ENCODE measurements at regions not wholly inside any gene's neighbourhood (a gene's known extent, or its start where the extent isn't known, plus 50 kb on each side); places are given as distances from the start of the nearest gene placed in this dataset.

GRCh38 chr14:53380867-53381225 lies 227.7 kb upstream of the DDHD1 start:
- TF ChIP-seq CTCF (IDR thresholded peaks at IDR 0.05) (no peak), POLR2A (IDR thresholded peaks at IDR 0.05) (no peak)

GRCh38 chr14:53380052-53380866 lies 227.1 kb upstream of the DDHD1 start:
- 66% methylated on average over 3 of the region's 3 CpGs for WGBS (ENCODE audit: insufficient coverage, low coverage, low lambda C conversion rate, missing lambda C conversion rate)
- DNase-seq (no peak), ATAC-seq (no peak)
- Histone ChIP-seq H3K27ac (no peak overlapping the region), H3K9me3 (no peaks in the 10 kb centered on the region), H3K27me3 (no peaks in the 10 kb centered on the region), H3K4me3 (no peak overlapping the region), H3K36me3 (no peaks in the 10 kb centered on the region), H3K4me1 (no peaks in the 10 kb centered on the region)
- intact Hi-C loops (cut with DNase I) = no loop called here
- TF ChIP-seq CTCF (IDR thresholded peaks at IDR 0.05) = no peak
- no peak for TF ChIP-seq POLR2A (IDR thresholded peaks at IDR 0.05)

More at GRCh38 chr14:53380867-53381225, 227.7 kb upstream of the DDHD1 start:
- ATAC-seq (no peak), DNase-seq (no peak)
- Histone ChIP-seq H3K27ac (no peak overlapping the region), H3K4me3 (no peak overlapping the region), H3K27me3 (no peaks in the 10 kb centered on the region), H3K9me3 (no peaks in the 10 kb centered on the region), H3K4me1 (no peaks in the 10 kb centered on the region), H3K36me3 (no peaks in the 10 kb centered on the region)
- intact Hi-C loops (cut with DNase I) = no loop called here
- WGBS (ENCODE audit: insufficient coverage, low coverage, low lambda C conversion rate, missing lambda C conversion rate) = 26% methylated on average over 1 of the region's 1 CpG

- ATAC-seq (no peak), DNase-seq (no peak)
- WGBS (ENCODE audit: insufficient coverage, low coverage, low lambda C conversion rate, missing lambda C conversion rate) = 74% methylated on average over 4 of the region's 4 CpGs
- no peak overlapping the region for H3K27ac ChIP-seq
- no peaks in the 10 kb centered on the region for H3K9me3 ChIP-seq
- no peak overlapping the region for H3K4me3 ChIP-seq
- no peaks in the 10 kb centered on the region for H3K27me3 ChIP-seq
- no peaks in the 10 kb centered on the region for H3K36me3 ChIP-seq
- intact Hi-C loops (cut with DNase I) = no loop called here
- TF ChIP-seq POLR2A (IDR thresholded peaks at IDR 0.05) (no peak), CTCF (IDR thresholded peaks at IDR 0.05) (no peak)
- no peaks in the 10 kb centered on the region for H3K4me1 ChIP-seq
Observed at GRCh38 chr14:53378142-53378541, 225.0 kb upstream of the DDHD1 start.

GRCh38 chr14:53376064-53376463 lies 222.9 kb upstream of the DDHD1 start:
- WGBS (ENCODE audit: insufficient coverage, low coverage, low lambda C conversion rate, missing lambda C conversion rate) = 42% methylated on average over 2 of the region's 2 CpGs

More at GRCh38 chr14:53376064-53376463, 222.9 kb upstream of the DDHD1 start:
- no peaks in the 10 kb centered on the region for H3K27me3 ChIP-seq
- no peaks in the 10 kb centered on the region for H3K4me1 ChIP-seq
- intact Hi-C loops (cut with DNase I) = no loop called here
- no peaks in the 10 kb centered on the region for H3K9me3 ChIP-seq
- H3K36me3 ChIP-seq = no peaks in the 10 kb centered on the region
- no peak overlapping the region for H3K27ac ChIP-seq
- no peak for TF ChIP-seq CTCF (IDR thresholded peaks at IDR 0.05)
- no peak for TF ChIP-seq POLR2A (IDR thresholded peaks at IDR 0.05)
- no peak for ATAC-seq
- no peak overlapping the region for H3K4me3 ChIP-seq
- no peak for DNase-seq
